ENCODE measurements at regions not wholly inside any gene's neighbourhood (a gene's known extent, or its start where the extent isn't known, plus 50 kb on each side); places are given as distances from the start of the nearest gene placed in this dataset.

- TF ChIP-seq, protein P1, sequence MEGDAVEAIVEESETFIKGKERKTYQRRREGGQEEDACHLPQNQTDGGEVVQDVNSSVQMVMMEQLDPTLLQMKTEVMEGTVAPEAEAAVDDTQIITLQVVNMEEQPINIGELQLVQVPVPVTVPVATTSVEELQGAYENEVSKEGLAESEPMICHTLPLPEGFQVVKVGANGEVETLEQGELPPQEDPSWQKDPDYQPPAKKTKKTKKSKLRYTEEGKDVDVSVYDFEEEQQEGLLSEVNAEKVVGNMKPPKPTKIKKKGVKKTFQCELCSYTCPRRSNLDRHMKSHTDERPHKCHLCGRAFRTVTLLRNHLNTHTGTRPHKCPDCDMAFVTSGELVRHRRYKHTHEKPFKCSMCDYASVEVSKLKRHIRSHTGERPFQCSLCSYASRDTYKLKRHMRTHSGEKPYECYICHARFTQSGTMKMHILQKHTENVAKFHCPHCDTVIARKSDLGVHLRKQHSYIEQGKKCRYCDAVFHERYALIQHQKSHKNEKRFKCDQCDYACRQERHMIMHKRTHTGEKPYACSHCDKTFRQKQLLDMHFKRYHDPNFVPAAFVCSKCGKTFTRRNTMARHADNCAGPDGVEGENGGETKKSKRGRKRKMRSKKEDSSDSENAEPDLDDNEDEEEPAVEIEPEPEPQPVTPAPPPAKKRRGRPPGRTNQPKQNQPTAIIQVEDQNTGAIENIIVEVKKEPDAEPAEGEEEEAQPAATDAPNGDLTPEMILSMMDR (IDR thresholded peaks at IDR 0.05), result no peak
- TF ChIP-seq POLR2AphosphoS5 (IDR thresholded peaks at IDR 0.05) (no peak), EP300 (IDR thresholded peaks at IDR 0.05) (no peak), POLR2A (IDR thresholded peaks at IDR 0.05) (no peak)
Measured at GRCh38 chrX:101787934-101788333, 128.3 kb upstream of the ARMCX2 start.

Measured in suprapubic skin (tissue), 4 donors.